ENCODE measurements at regions not wholly inside any gene's neighbourhood (a gene's known extent, or its start where the extent isn't known, plus 50 kb on each side); places are given as distances from the start of the nearest gene placed in this dataset.
"Not testable (repeated sequence)": the region's sequence is repeated elsewhere in the genome, so short reads cannot be mapped to it uniquely, and the experiment has no call there.

DNA sequence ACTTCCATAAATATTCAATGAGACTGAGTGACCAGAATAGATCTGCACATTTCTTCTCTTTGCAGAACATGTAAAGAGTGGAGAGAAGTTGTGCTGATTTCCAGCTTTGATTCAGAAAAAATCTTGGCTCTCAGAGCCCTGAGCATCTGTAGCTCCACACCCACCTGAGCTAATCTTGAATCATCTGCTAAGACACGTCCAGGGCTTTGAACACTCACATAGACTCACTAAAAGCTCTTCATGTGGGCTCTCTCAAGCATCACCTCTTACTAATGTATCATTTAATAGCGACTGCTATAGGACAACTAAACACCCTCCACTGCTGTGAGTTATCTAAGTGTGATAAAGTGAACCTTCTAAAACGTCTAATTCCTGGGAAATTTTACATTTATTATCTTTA is 147.7 kb upstream of the GRIA3 start:
- no peak for DNase-seq

- no peak for DNase-seq
Observed at GRCh38 chrX:123049071-123049625, 134.9 kb upstream of the GRIA3 start.

DNA sequence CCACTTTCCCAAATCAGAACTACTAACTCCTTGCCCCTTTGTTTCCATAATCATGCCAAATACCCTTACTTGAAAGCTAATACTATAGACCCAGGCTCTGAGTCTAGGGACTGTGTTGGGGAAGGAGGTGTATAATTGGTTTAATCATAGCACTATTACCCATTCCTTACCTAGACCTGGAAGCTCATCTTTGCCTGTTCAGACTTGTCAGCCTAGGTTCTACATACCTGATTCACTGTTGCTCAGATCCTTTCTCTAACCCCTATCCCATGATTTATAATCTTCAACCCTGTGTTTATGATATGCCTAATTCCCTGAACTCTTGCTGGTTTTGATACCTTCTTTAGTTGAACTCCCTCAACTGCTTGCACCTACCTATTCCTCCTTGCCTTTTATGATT is 123.1 kb upstream of the GRIA3 start:
- DNase-seq, result no peak

DNA sequence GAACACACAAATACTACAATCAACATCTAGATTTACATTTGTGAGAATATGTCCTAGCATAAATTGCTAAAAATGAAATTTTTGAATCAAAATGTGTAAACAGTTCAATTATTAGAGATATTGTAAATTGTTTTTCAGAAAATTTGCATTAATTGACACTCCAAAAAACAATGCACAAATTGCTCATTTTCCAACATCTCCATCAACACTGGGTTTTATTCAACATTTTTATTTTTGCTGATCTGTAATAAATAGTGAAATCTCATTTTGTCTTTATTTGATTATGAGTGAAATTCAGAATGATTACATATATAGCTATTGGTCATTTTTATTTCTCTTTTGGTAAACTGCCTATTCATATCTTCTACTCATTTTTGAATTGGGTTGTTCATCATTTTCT is 120.0 kb upstream of the GRIA3 start:
- DNase-seq, result no peak

DNA sequence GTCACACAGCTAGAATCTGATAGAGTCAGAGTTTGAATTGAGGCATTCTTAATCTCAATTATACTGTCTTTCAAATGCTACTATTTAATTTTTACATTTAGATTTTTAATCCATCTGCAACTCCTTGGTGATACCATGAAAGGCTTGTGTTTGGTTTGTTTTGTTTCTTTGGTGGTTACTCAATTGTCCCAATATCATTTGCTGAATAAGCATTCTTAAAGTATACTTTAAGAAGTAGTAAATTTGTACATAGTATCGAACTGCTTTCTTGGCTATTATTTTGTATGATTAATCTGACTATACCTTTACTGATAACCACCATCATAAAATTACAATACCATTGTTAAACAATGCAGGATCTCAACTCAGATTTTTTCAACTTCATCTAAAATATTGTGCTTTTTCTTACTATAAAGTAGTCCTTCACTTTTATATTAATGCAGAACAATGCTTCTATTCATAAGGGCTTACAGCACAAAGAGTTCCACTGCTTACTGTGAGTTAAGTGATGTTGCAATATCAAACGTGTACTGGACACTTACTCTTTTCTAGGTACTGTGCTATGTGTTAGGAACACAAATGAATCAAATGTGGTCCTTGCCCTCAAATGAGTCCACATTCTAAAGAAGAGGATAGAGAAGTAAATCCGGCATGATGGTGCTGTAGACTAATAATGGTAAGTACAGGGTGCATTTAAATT is 111.2 kb upstream of the GRIA3 start:
- no peak for DNase-seq

DNA sequence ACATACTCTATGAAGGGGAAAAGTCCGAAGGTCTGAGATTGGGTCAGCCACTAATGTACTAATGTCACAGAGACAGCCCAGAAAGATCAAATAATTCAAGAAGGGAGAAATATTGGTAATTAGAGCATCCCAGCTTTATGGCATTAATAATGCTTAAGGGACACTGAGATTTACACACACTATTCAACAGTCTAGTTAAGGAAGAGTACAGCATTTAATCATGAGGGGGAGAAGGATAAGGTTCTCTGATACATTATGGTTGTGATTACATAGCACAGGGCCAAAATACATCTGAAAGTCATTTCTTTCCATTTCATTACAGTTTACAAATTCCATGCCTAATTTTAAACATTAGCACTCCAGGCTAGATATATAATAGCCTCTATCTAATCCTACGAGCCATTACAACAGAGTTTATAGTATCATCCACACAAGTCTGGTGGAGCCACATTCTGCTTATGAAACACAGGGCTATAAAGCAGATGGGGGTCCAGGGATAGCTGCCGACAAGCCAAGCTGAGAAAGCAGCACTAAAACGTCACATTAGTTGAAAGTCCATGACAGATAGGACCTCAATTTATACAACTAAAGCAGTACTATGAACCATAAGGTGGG is 108.0 kb upstream of the GRIA3 start:
- DNase-seq, result no peak

DNA sequence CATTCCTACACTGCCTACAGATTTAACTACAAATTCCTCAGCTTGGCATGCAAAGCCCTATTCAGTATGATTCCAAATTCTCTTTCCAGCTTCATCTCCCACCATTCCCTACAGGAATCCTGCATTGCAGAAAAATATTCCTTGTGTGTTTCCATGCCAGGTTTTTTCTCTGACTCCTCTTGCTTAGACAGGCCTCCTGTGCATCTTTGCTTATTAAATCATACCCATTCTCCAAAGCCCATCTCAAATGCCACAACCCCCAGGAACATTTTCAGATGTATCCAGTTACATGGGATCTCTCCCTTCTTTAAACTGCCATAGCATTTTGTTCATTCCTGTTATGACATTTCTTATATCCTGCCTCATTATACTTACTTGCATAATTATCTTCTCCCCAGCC is 106.4 kb upstream of the GRIA3 start:
- no peak for DNase-seq

DNA sequence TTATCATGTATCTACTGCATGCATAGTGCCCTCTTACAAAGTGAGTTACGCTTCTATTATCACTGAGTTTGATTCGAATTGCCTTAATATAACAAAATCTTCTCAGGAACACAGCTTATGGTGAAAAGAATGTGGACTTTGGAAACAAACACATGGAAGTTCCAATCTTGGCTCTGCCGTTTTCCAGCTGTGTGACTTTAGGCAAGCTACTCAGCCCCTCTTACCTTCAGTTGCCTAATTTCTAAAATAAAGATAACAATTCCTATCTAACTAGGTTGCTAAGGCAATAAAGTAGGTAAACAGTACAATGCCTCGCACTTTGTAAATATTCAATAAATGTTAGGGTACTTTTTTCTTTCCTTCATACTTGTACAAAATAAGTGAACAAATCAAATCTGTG is 104.0 kb upstream of the GRIA3 start:
- DNase-seq, result no peak

GRCh38 chrX:123081776-123082175 is 102.3 kb upstream of the GRIA3 start:
- no peak for DNase-seq

DNA sequence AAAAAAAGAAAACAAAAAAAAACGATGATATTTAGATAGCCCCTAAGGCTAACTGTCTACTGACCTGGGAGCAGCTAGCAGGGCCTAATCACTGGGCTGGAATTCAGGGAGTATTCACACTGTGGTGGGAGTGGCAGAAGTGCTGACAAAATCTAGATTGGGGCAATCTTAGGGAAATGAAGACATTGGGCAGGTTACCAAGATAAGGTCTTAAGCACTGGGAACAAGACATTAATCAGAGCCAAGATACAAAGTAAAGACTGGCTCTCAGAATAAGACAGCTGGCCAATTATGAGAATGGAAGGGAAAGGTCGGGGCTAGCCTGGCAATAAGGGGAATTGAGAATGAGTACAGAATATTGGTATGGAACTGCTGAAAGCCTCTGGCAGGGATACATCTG is 100.2 kb upstream of the GRIA3 start:
- no peak for DNase-seq

DNA sequence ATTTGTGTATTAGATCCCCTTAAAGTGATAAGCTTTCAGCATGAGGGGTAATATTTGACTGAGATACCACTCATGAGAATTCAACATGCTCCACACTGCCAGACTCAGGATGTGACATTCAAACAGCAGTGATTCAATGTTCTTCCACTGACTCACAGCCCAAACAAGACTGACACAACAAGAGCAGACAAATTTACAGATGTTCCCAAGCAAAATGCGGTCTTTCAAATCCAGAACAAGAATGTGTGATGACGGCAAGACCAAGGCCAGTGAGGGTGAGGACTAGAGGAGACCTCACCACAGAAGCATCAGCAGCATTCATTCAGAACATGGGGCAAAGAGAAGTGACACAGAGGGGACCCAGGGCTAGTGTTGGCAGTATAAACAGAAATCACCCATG is 99.3 kb upstream of the GRIA3 start:
- DNase-seq, result no peak

- DNase-seq, result no peak
Observed at GRCh38 chrX:123085311-123085940, 98.7 kb upstream of the GRIA3 start.

DNA sequence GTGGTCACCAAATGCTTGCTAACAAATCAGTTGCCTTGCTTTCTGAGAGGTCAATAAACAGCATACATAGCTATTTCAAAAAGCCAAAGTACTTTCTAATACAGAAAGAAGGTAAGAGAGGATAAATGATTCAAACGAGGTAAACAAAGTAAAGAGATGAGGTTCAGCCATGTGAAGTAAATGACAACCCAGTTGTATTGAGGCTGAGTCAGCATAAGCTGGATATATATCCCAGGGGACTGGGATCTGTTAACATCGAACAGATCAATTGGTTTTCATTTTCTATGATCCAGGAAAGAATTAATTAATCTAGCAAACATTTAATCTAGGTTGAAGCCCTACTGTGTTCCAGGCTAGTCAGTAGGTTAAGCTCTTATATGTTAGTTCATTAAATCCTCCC is 97.3 kb upstream of the GRIA3 start:
- DNase-seq, result no peak

DNA sequence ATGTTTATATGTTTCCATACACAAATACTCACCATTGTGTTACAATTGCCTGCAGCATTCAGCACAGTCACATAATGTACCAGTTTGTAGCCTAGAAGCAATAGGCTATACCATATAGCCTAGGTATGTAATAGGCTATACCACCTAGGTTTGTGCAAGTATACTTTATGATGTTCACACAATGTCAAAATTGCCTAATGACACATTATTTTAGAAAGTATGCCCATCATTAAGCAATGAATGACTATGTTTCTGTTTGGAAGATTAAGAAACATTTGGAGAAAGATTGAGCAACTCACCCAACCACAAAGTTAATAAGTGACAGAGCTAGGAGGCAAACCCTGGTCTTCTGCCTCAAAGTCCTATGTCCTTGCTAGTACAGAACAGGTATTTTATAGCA is 96.8 kb upstream of the GRIA3 start:
- DNase-seq, result no peak

GRCh38 chrX:123088331-123088730 is 95.7 kb upstream of the GRIA3 start:
- DNase-seq, result no peak

GRCh38 chrX:123088930-123089329 is 95.1 kb upstream of the GRIA3 start:
- no peak for DNase-seq

DNA sequence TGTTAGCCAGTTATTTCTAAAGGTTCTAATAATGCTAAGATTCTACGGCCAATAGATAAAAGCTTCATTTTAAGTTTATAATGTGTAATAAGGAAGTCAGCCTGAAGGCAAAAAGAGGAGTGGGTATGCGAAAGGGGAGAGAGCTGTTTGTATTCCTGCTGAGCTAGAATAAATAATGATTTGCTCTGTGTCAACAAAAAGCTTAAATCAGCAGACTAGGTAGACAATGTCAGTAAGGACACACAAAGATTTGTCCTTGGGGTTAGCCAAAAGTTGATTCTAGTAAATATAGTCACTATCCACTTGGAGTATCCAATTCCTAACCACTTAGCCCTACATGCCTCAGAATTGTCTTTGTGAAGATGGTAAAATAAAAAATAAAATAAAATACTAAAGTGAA is 90.3 kb upstream of the GRIA3 start:
- no peak for DNase-seq

DNA sequence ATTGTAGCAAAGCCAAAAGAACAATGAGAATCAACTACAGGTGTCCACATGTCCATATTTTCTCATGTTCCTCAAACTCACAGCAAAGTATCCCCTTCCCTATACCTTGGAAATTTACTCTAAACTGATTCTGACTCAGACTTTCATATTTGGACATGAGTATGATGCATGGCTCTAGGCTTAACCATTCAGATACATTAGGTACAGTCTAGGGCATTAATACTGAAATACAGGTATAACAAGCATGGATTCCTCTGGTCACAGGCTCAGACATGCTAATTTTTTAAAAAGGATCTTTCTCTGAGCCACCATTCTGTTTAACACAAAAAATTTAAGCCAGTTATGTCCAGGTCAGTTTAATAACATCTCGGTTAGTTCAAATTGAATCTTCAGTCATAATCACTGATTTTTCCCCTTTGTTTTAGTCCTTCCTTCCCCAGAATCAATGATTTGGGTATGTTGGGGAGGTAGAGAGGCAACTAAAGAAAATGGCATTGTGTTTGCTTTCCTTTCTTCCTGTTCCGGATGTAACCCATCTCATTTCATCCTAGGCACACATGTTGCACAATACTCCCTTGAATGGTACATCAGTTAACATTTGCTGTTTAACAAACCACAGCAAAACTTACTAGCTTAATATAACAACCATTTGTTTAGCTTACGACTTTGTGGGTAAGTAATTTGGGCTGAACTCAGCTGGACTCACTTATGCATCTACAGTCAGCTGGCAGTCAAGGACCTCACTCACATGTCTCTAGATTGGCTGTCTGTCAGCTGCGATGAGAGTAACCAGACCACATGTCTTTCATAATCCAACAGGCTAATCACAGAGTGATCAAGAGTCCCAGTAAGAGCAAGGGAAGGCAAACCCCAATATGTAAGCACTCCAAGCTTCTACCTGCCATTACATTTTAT is 75.3 kb upstream of the GRIA3 start:
- no peak for DNase-seq

- no peak for DNase-seq
Observed at GRCh38 chrX:123121241-123121640, 62.8 kb upstream of the GRIA3 start.

DNA sequence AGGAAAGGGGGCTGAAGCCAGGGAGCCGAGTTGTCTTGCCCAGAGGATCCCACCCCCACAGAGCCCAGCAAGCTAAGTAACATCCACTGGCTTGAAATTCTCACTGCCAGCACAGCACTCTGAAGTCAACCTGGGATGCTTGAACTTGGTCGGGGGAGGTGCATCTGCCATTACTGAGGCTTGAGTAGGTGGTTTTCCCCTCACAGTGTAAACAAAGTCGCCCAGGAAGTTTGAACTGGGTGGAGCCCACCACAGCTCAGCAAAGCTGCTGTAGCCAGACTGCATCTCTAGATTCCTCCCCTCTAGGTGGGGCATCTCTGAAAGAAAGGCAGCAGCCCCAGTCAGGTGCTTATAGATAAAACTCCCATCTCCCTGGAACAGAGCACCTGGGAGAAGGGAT is 54.3 kb upstream of the GRIA3 start:
- not testable (repeated sequence) for DNase-seq

All from GF-D8 (cell line).